Keratinocyte (primary cell): ENCODE measurements at regions not wholly inside any gene's neighbourhood (a gene's known extent, or its start where the extent isn't known, plus 50 kb on each side); places are given as distances from the start of the nearest gene placed in this dataset.

Experiments
- EZH2 ChIP-seq: IDR thresholded peaks from one replicate; pipeline ENCODE4 v1.6.1; 2012; ENCODE audit warnings: inconsistent platforms, mild to moderate bottlenecking, low read length, moderate library complexity
- TF ChIP-seq, protein P1 (sequence below), 3 experiments: IDR thresholded peaks in 1 of 3; conservative IDR thresholded peaks in 1 of 3; optimal IDR thresholded peaks in 1 of 3; 2 replicates in 2 of 3; 3 replicates in 1 of 3; pipeline versions ENCODE3 to v1.5.1; 2011; ENCODE audit warnings: low read length in 3 of 3, mild to moderate bottlenecking in 3 of 3, moderate library complexity in 2 of 3, control low read depth in 1 of 3, inconsistent platforms in 1 of 3; ENCODE audit not compliant: insufficient read depth in 2 of 3; ENCODE audit errors: extremely low read depth in 1 of 3

GRCh38 chr6:134527108-134527787, 209.3 kb upstream of the SGK1 start:
- no peak for TF ChIP-seq EZH2
- TF ChIP-seq, protein P1, sequence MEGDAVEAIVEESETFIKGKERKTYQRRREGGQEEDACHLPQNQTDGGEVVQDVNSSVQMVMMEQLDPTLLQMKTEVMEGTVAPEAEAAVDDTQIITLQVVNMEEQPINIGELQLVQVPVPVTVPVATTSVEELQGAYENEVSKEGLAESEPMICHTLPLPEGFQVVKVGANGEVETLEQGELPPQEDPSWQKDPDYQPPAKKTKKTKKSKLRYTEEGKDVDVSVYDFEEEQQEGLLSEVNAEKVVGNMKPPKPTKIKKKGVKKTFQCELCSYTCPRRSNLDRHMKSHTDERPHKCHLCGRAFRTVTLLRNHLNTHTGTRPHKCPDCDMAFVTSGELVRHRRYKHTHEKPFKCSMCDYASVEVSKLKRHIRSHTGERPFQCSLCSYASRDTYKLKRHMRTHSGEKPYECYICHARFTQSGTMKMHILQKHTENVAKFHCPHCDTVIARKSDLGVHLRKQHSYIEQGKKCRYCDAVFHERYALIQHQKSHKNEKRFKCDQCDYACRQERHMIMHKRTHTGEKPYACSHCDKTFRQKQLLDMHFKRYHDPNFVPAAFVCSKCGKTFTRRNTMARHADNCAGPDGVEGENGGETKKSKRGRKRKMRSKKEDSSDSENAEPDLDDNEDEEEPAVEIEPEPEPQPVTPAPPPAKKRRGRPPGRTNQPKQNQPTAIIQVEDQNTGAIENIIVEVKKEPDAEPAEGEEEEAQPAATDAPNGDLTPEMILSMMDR (optimal IDR thresholded peaks at IDR 0.05 in 1 of 3, IDR thresholded peaks at IDR 0.05 in 1 of 3, conservative IDR thresholded peaks at IDR 0.05 in 1 of 3; ENCODE audit: extremely low read depth in 1 of 3, insufficient read depth in 2 of 3, low read length in 3 of 3): no peak
